GM13977 (cell line): ENCODE measurements at regions not wholly inside any gene's neighbourhood (a gene's known extent, or its start where the extent isn't known, plus 50 kb on each side); places are given as distances from the start of the nearest gene placed in this dataset.

Source experiments
- DNase-seq: peaks from one replicate; pipeline ENCODE4 v3.0.0; 2012; ENCODE audit warnings: low spot score
- CTCF ChIP-seq: IDR thresholded peaks from 2 replicates; pipeline ENCODE4 v1.5.1; 2012; ENCODE audit warnings: mild to moderate bottlenecking, control low read depth; ENCODE audit not compliant: insufficient read depth; ENCODE audit errors: extremely low read depth, missing control alignments
- in situ Hi-C: fragments of 300-500 bp; cut with MboI; formaldehyde crosslinking; loops from one replicate; pipeline ENCODE4 v1.12.0; 2022; ENCODE audit warnings: low sequenced_read_pairs, low pct_unique_long_range_greater_than_20kb, mixed read lengths, inconsistent platforms; ENCODE audit not compliant: unreplicated experiment

GRCh38 chr15:80334521-80334920 lies 69.7 kb upstream of the ARNT2 start:
- no peak for DNase-seq
- in situ Hi-C loops = no loop called here
- TF ChIP-seq CTCF = no peak

- in situ Hi-C loops = no loop called here
- no peak for TF ChIP-seq CTCF
- no peak for DNase-seq
Measured at GRCh38 chr15:80339601-80340000, 64.6 kb upstream of the ARNT2 start.

- TF ChIP-seq CTCF = no peak
- in situ Hi-C loops = no loop called here
Measured at GRCh38 chr15:80342148-80342547, 62.0 kb upstream of the ARNT2 start.

GRCh38 chr15:80343554-80343992 lies 60.6 kb upstream of the ARNT2 start:
- no peak for DNase-seq
- TF ChIP-seq CTCF = no peak
- in situ Hi-C loops = no loop called here

More at GRCh38 chr15:80342148-80342547, 62.0 kb upstream of the ARNT2 start:
- no peak for DNase-seq

GRCh38 chr15:80350941-80351610 lies 53.1 kb upstream of the ARNT2 start:
- no peak for TF ChIP-seq CTCF
- no peak for DNase-seq
- in situ Hi-C loops = no loop called here
